BLaER1 treated with 17β-estradiol and CSF1 and Interleukin-3, amounts not matched to agents 10 nM and 100 nM (cell line): ENCODE measurements at regions not wholly inside any gene's neighbourhood (a gene's known extent, or its start where the extent isn't known, plus 50 kb on each side); places are given as distances from the start of the nearest gene placed in this dataset.

Experiments
- H3K27ac ChIP-seq, 11 experiments: shearing (Covaris generic); formaldehyde crosslinking; 2 replicates each; pipeline ENCODE4 v1.8.1; 2022
- H3K27me3 ChIP-seq, 11 experiments: shearing (Covaris generic); formaldehyde crosslinking; 2 replicates each; pipeline ENCODE4 v1.8.1; 2022
- H3K36me3 ChIP-seq, 11 experiments: shearing (Covaris generic); formaldehyde crosslinking; 2 replicates each; pipeline ENCODE4 v1.8.1; 2022
- H3K4me1 ChIP-seq, 10 experiments: shearing (Covaris generic); formaldehyde crosslinking; 2 replicates each; pipeline ENCODE4 v1.8.1; 2022
- H3K4me2 ChIP-seq, 11 experiments: shearing (Covaris generic); formaldehyde crosslinking; 2 replicates each; pipeline ENCODE4 v1.8.1; 2022
- H3K4me3 ChIP-seq, 10 experiments: shearing (Covaris generic); formaldehyde crosslinking; 2 replicates each; pipeline ENCODE4 v1.8.1; 2022
- H3K9ac ChIP-seq, 11 experiments: shearing (Covaris generic); formaldehyde crosslinking; 2 replicates each; pipeline ENCODE4 v1.8.1; 2022
- H3K9me3 ChIP-seq, 11 experiments: shearing (Covaris generic); formaldehyde crosslinking; replicated peaks in 1 of 11; 2 replicates each; pipeline ENCODE4 v1.8.1; 2022
- H4K20me1 ChIP-seq, 11 experiments: shearing (Covaris generic); formaldehyde crosslinking; 2 replicates each; pipeline ENCODE4 v1.8.1; 2022
- Cebpa-rat ChIP-seq, 11 experiments: shearing (Covaris generic); IDR thresholded peaks; 2 replicates each; pipeline ENCODE4 v1.8.1; 2022

DNA sequence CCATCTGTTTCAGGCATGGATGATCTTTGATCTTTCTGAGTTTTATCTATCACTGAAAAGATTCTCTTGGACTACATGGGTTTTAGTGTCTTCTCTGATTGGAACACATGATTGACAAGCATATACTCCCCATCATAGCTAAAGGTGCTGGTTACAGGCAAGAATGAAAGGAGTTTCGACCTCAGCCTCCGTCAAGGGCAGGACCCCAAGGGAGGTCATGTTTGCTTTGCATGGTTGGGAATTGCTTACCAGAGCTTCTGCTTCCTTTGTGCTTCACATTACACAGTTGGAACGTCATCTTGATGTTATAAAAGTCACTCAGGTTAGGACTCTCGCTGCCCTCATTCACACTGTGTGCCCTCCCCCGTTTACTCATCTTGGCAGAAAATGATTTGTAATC lies 287.7 kb downstream of the PIK3C3 start:
- no peak overlapping the region for H3K27ac ChIP-seq
- H3K9ac ChIP-seq: no peak overlapping the region
- H3K4me2 ChIP-seq: peak overlapping the region in 8 of 11 experiments; percentile 3 to 53 (median 29); a peak in 13 of 22 replicates
- H3K27me3 ChIP-seq: no peaks in the 10 kb centered on the region
- H4K20me1 ChIP-seq: no peaks in the 10 kb centered on the region
- no peak for TF ChIP-seq Cebpa-rat (IDR thresholded peaks at IDR 0.05)
- peaks cover 0 to 14% (median 8%) of the 10 kb centered on the region in 10 experiments; a peak in 12 of 20 replicates for H3K4me1 ChIP-seq
- no peaks in the 10 kb centered on the region for H3K36me3 ChIP-seq
- H3K9me3 ChIP-seq: peaks cover 0 to 21% (median 4%) of the 10 kb centered on the region in 11 experiments; a peak in 6 of 22 replicates
- no peak overlapping the region for H3K4me3 ChIP-seq

DNA sequence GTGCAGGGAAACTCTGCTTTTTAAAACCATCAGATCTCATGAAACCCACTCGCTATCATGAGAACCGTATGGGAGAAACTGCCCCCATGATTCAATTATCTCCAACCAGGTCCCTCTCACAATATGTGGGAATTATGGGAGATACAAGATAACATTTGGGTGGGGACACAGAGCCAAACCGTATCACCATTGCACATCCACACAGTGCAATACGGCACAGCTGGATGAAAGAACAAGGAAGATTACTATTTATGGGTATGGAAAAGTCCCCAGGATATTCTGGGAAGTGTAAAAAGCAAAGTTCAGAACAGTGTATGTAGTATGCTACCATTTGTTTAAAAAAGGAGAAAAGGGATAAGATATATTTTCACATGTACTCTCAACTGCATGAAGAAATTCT lies 290.1 kb downstream of the PIK3C3 start:
- no peak for TF ChIP-seq Cebpa-rat (IDR thresholded peaks at IDR 0.05)
- no peaks in the 10 kb centered on the region for H4K20me1 ChIP-seq
- H3K27me3 ChIP-seq: no peaks in the 10 kb centered on the region
- H3K4me1 ChIP-seq: peaks cover 0 to 14% (median 8%) of the 10 kb centered on the region in 10 experiments; a peak in 12 of 20 replicates
- H3K36me3 ChIP-seq: no peaks in the 10 kb centered on the region
- no peak overlapping the region for H3K4me3 ChIP-seq
- no peak overlapping the region for H3K4me2 ChIP-seq
- no peak overlapping the region for H3K9ac ChIP-seq
- H3K9me3 ChIP-seq: 0 out of 22 replicates have a peak, but pooled peaks cover 0 to 5% (median 0%) of the 10 kb centered on the region in 11 experiments
- H3K27ac ChIP-seq: no peak overlapping the region

DNA sequence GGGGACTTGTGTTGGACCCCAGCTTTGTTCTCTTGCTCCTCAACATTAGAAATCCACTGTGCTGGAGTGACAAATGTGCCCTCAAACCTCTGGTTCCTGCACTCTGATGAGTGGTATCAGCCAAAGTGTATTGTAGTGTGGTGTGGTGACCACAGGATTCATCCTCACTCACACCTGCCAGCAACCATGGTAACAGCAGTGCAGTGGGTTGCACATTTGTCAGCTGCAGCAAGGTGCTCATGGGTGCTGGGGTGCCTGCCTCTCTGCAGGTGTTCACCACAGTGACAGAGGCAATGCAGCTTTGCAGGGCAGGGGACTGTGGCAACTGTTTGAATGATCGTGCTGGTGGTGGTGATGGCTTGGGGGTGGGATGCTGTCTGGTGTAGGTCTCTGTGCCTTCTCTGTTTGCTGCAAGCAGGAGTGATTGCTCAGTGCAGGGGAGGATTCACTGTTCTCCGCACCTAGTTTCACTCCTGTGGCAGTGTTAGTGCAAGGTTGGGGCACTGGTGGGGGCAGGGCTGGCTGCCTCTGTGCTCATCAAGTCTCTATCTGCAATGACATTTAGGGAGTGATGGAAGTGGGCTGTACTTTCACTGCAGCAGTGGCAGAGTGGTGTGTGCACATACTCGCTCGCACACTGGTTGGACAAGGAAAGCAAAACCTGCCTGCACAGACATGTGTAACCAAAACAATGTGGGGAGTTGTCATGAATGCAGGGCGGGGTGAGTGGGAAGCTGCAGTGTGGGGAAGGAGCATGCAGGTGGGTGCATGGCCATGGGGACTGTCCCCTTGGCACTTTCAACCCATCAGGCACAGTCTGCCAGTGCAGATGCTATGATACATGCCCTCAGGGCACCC lies 301.1 kb downstream of the PIK3C3 start:
- no peak overlapping the region for H3K4me3 ChIP-seq
- H3K9ac ChIP-seq: no peak overlapping the region
- H3K27ac ChIP-seq: no peak overlapping the region
- no peaks in the 10 kb centered on the region for H4K20me1 ChIP-seq
- H3K4me2 ChIP-seq: no peak overlapping the region
- no peak for TF ChIP-seq Cebpa-rat (IDR thresholded peaks at IDR 0.05)
- H3K36me3 ChIP-seq: no peaks in the 10 kb centered on the region
- H3K27me3 ChIP-seq: no peaks in the 10 kb centered on the region
- peaks cover 0 to 18% (median 11%) of the 10 kb centered on the region in 11 experiments; a peak in 12 of 22 replicates for H3K9me3 ChIP-seq
- no peaks in the 10 kb centered on the region for H3K4me1 ChIP-seq

DNA sequence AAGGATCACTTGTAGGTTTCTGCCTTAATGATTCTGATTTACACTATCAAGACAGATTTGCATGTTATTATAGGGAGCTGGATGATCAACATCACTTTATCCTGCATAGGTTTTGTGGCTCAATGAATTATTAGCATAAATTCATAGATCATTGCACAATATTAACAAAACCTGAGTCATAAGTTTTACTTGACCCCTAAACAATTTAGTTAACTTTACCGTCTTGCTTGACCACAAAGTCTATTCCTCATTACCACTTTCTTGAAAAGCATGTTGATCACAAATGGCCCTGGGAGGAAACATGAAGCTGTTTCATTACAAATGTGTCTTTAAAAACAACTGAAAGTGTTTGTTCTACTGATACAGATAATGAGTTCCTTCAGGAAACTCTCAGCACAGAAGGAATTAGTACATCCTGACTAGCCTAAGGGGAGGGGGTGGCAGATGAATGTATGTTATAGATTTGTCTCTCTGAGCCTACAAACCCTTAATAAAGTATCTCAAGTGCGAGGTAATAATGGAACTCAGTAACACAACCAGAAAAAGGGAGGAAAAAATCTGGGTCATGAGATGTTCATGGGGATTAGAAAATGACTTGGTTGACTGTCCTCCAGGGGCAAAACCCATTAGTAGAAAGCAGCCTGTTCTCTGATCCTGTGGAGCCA lies 303.4 kb downstream of the PIK3C3 start:
- no peaks in the 10 kb centered on the region for H4K20me1 ChIP-seq
- H3K27ac ChIP-seq: no peak overlapping the region
- H3K4me2 ChIP-seq: no peak overlapping the region
- 0 out of 22 replicates have a peak, but pooled peaks of 1 of the 11 experiments have one; percentile 28 for TF ChIP-seq Cebpa-rat (IDR thresholded peaks at IDR 0.05)
- H3K36me3 ChIP-seq: no peaks in the 10 kb centered on the region
- H3K27me3 ChIP-seq: no peaks in the 10 kb centered on the region
- H3K9ac ChIP-seq: no peak overlapping the region
- H3K9me3 ChIP-seq: peaks cover 0 to 14% (median 8%) of the 10 kb centered on the region in 11 experiments; a peak in 11 of 22 replicates
- H3K4me3 ChIP-seq: no peak overlapping the region
- no peaks in the 10 kb centered on the region for H3K4me1 ChIP-seq

DNA sequence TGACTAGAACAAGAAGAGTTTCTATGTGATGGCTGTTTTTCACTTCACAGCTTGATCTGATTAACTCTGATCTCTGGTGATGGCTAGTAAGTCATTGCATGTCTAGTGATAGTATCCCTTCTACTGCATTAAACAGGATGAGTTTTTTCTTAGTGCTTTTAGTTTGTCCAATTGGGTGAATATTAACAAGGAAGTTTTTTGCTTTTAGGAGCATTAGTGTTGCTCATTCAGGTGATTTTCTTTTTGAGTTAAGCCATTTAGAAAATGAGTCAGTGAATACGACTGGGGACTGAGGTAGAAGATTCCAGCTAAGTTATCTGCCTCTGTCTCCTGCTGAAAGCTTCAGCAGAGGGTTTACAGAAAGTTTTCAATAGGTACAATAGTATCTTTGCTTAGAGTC lies 306.7 kb downstream of the PIK3C3 start:
- Histone ChIP-seq H3K36me3 (no peaks in the 10 kb centered on the region), H3K4me1 (no peaks in the 10 kb centered on the region), H3K9me3 (no peaks in the 10 kb centered on the region), H3K4me3 (no peak overlapping the region), H3K9ac (no peak overlapping the region), H3K27ac (no peak overlapping the region), H4K20me1 (no peaks in the 10 kb centered on the region), H3K4me2 (no peak overlapping the region), H3K27me3 (no peaks in the 10 kb centered on the region)
- TF ChIP-seq Cebpa-rat (IDR thresholded peaks at IDR 0.05): no peak

DNA sequence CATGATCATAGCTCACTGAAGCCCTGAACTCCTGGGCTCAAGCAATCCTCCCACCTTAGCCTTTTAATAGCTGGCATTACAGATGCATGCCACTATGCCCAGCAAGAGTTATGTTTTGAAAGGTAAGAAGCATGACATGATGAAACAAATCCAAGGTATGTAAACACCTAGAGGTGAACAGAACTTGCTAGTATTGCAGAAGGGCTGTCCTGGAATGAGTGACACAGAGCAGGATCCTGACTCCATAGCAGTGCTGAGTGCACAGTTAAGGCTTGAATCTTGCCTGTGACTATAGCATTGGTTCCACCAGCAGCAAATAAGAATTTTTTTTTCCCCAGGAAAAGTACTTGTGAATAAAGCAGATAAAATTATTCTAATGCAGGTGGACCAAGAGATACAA lies 309.5 kb downstream of the PIK3C3 start:
- Histone ChIP-seq H3K9ac (no peak overlapping the region), H3K4me2 (no peak overlapping the region), H3K36me3 (no peaks in the 10 kb centered on the region), H3K9me3 (no peaks in the 10 kb centered on the region), H3K4me3 (no peak overlapping the region), H3K27me3 (no peaks in the 10 kb centered on the region), H4K20me1 (no peaks in the 10 kb centered on the region), H3K27ac (no peak overlapping the region), H3K4me1 (no peaks in the 10 kb centered on the region)
- TF ChIP-seq Cebpa-rat (IDR thresholded peaks at IDR 0.05): no peak

DNA sequence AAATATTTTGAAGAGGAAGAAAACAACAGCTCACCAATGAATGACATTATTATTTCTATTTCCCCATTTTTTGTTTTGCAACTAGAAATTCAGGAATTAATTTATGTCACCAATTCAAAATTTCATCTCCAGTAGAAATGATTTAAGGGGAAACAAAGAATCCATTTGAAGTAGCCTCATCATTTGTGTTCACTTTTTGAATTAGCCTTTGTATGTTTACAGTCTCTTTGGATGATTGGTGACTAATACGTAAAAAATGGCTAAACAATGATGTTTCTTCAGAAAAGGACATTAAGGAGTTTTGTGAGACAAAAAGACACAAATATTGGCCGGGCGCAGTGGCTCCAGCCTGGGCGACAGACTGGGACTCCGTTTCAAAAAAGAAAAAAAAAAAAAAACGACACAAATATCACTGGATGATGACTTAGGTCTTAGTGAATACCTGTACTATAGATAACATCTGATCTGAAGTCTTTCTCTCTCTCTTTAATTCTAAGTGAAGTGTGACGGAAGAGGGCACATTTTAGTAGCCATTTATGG lies 313.2 kb downstream of the PIK3C3 start:
- TF ChIP-seq Cebpa-rat (IDR thresholded peaks at IDR 0.05): no peak
- no peaks in the 10 kb centered on the region for H3K27me3 ChIP-seq

DNA sequence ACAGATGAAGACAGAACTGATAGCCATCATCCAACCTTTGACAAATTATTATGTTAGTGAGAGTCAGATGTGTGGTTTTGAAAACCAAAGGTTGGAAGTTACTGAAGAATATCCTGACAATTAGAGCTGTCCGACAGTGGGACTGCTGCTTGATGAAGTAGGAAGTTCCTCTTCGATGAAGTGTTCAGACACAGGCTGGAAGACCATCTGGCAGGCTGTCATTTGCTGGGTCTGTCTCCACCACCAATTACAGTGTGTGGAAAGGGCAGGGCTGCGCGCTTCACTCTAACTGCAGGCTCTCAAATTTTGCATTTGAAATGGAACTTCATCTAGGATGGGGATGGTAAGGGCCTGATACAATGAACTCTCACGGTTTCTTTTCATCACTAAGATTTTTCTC lies 313.8 kb downstream of the PIK3C3 start:
- Histone ChIP-seq H3K9me3 (no peaks in the 10 kb centered on the region), H3K4me3 (no peak overlapping the region), H4K20me1 (no peaks in the 10 kb centered on the region), H3K27ac (no peak overlapping the region), H3K9ac (no peak overlapping the region), H3K27me3 (no peaks in the 10 kb centered on the region), H3K4me1 (no peaks in the 10 kb centered on the region), H3K4me2 (no peak overlapping the region), H3K36me3 (no peaks in the 10 kb centered on the region)
- TF ChIP-seq Cebpa-rat (IDR thresholded peaks at IDR 0.05): no peak

More for the DNA sequence above, 313.2 kb downstream of the PIK3C3 start:
- Histone ChIP-seq H3K4me1 (no peaks in the 10 kb centered on the region), H3K4me3 (no peak overlapping the region), H3K36me3 (no peaks in the 10 kb centered on the region), H3K9ac (no peak overlapping the region), H3K9me3 (no peaks in the 10 kb centered on the region), H3K27ac (no peak overlapping the region), H4K20me1 (no peaks in the 10 kb centered on the region), H3K4me2 (no peak overlapping the region)

DNA sequence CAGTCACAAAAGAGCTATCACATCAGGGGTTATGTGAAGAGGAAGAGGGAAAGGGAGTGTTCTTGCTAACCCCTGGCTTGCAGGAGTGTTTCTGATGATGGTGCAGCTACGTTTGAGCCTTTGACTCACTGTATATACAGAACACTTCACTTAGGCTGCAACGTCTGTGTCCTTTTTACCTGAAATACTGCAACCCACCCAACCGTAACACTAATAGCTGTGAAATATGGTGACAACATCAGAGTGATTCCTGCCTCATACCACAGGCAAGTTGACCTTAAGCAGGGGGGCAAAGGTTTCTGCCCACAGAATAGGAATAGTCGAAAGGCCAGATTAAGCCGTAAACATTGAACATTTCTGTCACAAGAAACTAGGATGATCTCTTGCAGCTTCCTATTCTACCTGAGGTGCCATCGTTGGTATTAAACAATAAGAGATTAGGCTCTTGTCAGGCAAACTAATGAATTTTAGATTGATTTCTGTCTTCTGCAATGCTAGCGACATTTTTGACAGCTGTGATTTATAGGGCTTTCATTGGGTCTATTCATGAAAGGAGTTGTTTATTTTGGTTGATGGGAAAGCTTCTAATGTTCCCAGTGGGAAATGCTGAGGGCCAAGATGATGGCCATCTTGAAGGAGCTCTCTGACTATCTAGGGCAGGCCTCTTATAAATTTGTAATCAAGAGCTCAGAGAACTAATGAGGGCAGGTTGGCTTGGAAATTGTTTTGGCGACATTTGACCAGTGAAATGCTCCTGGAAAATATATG lies 316.8 kb downstream of the PIK3C3 start:
- no peaks in the 10 kb centered on the region for H3K9me3 ChIP-seq

More for the DNA sequence above, 316.8 kb downstream of the PIK3C3 start:
- Histone ChIP-seq H3K9ac (no peak overlapping the region), H3K4me1 (peaks cover 0 to 15% (median 7%) of the 10 kb centered on the region in 10 experiments; a peak in 9 of 20 replicates), H3K27me3 (no peaks in the 10 kb centered on the region), H3K4me2 (no peak overlapping the region), H3K36me3 (no peaks in the 10 kb centered on the region), H4K20me1 (no peaks in the 10 kb centered on the region), H3K4me3 (no peak overlapping the region), H3K27ac (no peak overlapping the region)
- no peak for TF ChIP-seq Cebpa-rat (IDR thresholded peaks at IDR 0.05)
